ENCODE measurements at regions not wholly inside any gene's neighbourhood (a gene's known extent, or its start where the extent isn't known, plus 50 kb on each side); places are given as distances from the start of the nearest gene placed in this dataset.

- DNase-seq (ENCODE audit: low read depth) = no peak
- H3K4me3 ChIP-seq (ENCODE audit: low read depth, low read length) = no peak overlapping the region
- TF ChIP-seq CTCF (conservative IDR thresholded peaks at IDR 0.05; ENCODE audit: low read depth, low read length) = no peak
Measured at GRCh38 chr18:30342675-30343074, 699.9 kb downstream of the DSC3 start.

- no peak for TF ChIP-seq CTCF (conservative IDR thresholded peaks at IDR 0.05; ENCODE audit: low read depth, low read length)
- no peak overlapping the region for H3K4me3 ChIP-seq (ENCODE audit: low read depth, low read length)
- no peak for DNase-seq (ENCODE audit: low read depth)
Measured at GRCh38 chr18:30334781-30335180, 707.8 kb downstream of the DSC3 start.

- TF ChIP-seq CTCF (conservative IDR thresholded peaks at IDR 0.05; ENCODE audit: low read depth, low read length) = no peak
- DNase-seq (ENCODE audit: low read depth) = no peak
- no peak overlapping the region for H3K4me3 ChIP-seq (ENCODE audit: low read depth, low read length)
Measured at GRCh38 chr18:30333310-30333709, 709.2 kb downstream of the DSC3 start.

GRCh38 chr18:30328839-30329238 lies 713.7 kb downstream of the DSC3 start:
- no peak overlapping the region for H3K4me3 ChIP-seq (ENCODE audit: low read depth, low read length)
- no peak for TF ChIP-seq CTCF (conservative IDR thresholded peaks at IDR 0.05; ENCODE audit: low read depth, low read length)
- peak; percentile 2 for DNase-seq (ENCODE audit: low read depth)

GRCh38 chr18:30302181-30302580 lies 740.4 kb downstream of the DSC3 start:
- TF ChIP-seq CTCF (conservative IDR thresholded peaks at IDR 0.05; ENCODE audit: low read depth, low read length) = no peak
- no peak for DNase-seq (ENCODE audit: low read depth)
- H3K4me3 ChIP-seq (ENCODE audit: low read depth, low read length) = no peak overlapping the region

- no peak for TF ChIP-seq CTCF (conservative IDR thresholded peaks at IDR 0.05; ENCODE audit: low read depth, low read length)
- no peak for DNase-seq (ENCODE audit: low read depth)
- no peak overlapping the region for H3K4me3 ChIP-seq (ENCODE audit: low read depth, low read length)
Measured at GRCh38 chr18:30298769-30299168, 743.8 kb downstream of the DSC3 start.

- H3K4me3 ChIP-seq (ENCODE audit: low read depth, low read length) = no peak overlapping the region
- no peak for TF ChIP-seq CTCF (conservative IDR thresholded peaks at IDR 0.05; ENCODE audit: low read depth, low read length)
- no peak for DNase-seq (ENCODE audit: low read depth)
Measured at GRCh38 chr18:30288662-30289414, 753.7 kb downstream of the DSC3 start.
